Tibial nerve (tissue), 4 donors: ENCODE measurements at regions not wholly inside any gene's neighbourhood (a gene's known extent, or its start where the extent isn't known, plus 50 kb on each side); places are given as distances from the start of the nearest gene placed in this dataset.

Experiments used
- DNase-seq, 2 donors: peaks; one replicate each; pipeline ENCODE4 v3.0.0-alpha.2; 2019; ENCODE audit warnings: low spot score in 2 of 2
- H3K27ac ChIP-seq, 4 donors: fragments of 200-600 bp; sonication (generic) in 3 of 4; one replicate each; pipeline ENCODE4 v1.5.1; 2017 to 2019; ENCODE audit warnings: mild to moderate bottlenecking in 1 of 4
- H3K27me3 ChIP-seq, 2 donors: fragments of 200-600 bp; sonication (generic) in 1 of 2; one replicate each; pipeline versions ENCODE4 v1.5.1 to v1.6.0; 2017 to 2019
- H3K36me3 ChIP-seq, 3 donors: fragments of 200-600 bp; sonication (generic); one replicate each; pipeline ENCODE4 v1.5.1; 2018 to 2019
- H3K4me1 ChIP-seq, 4 donors: fragments of 200-600 bp; sonication (generic) in 3 of 4; one replicate each; pipeline ENCODE4 v1.5.1; 2017 to 2019
- H3K4me3 ChIP-seq, 4 donors: fragments of 200-600 bp; sonication (generic) in 3 of 4; one replicate each; pipeline ENCODE4 v1.5.1; 2017 to 2019; ENCODE audit warnings: mild to moderate bottlenecking in 1 of 4, moderate library complexity in 1 of 4
- H3K9me3 ChIP-seq, 4 donors: fragments of 200-600 bp; sonication (generic) in 3 of 4; one replicate each; pipeline ENCODE4 v1.5.1; 2017 to 2019
- EP300 ChIP-seq, 2 donors: sonication (generic); formaldehyde crosslinking; IDR thresholded peaks; one replicate each; pipeline ENCODE4 v1.6.1; 2017; ENCODE audit warnings: antibody characterized with exemption in 2 of 2, mild to moderate bottlenecking in 1 of 2
- POLR2A ChIP-seq, 2 donors: fragments of 450-650 bp; IDR thresholded peaks; one replicate each; pipeline ENCODE4 v1.6.1; 2017; ENCODE audit warnings: antibody characterized with exemption in 2 of 2, mild to moderate bottlenecking in 2 of 2, moderate library complexity in 2 of 2
- WGBS, 2 donors: methylation state at CpG; one replicate each; pipeline ENCODE4 v1.1.5; 2018; 5-methylcytosine and 5-hydroxymethylcytosine counted together
- TF ChIP-seq, protein P1 (sequence below), 5 experiments: fragments of 200-600 bp in 3 of 5; fragments of 450-650 bp in 2 of 5; sonication (generic) in 3 of 5; IDR thresholded peaks; one replicate each; pipeline ENCODE4 v1.5.1; 2016 to 2019; ENCODE audit warnings: antibody characterized with exemption in 5 of 5, mild to moderate bottlenecking in 3 of 5, moderate library complexity in 2 of 5

DNA sequence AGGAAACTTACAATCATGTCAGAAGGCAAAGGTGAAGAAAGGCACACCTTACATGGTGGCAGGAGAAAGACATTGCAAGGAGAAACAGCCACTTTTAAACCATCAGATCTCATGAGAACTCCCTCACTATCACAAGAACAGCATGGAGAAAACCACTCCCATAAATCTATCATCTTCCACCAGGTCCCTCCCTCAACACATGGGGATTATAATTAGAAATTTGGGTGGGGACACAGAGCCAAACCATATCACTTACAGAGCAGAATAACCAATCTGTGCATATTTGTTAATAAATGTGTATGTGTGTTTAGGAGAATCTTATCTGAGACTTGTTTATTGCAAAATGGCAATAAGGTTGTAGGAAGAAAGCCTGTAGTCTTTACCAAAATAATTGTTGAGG, 205.2 kb upstream of the ANO3 start:
- no peaks in the 10 kb centered on the region for H3K9me3 ChIP-seq
- no peak overlapping the region for H3K4me3 ChIP-seq
- no peaks in the 10 kb centered on the region for H3K4me1 ChIP-seq
- H3K27me3 ChIP-seq: no peaks in the 10 kb centered on the region
- TF ChIP-seq POLR2A (IDR thresholded peaks at IDR 0.05) (no peak), EP300 (IDR thresholded peaks at IDR 0.05) (no peak)
- TF ChIP-seq, protein P1, sequence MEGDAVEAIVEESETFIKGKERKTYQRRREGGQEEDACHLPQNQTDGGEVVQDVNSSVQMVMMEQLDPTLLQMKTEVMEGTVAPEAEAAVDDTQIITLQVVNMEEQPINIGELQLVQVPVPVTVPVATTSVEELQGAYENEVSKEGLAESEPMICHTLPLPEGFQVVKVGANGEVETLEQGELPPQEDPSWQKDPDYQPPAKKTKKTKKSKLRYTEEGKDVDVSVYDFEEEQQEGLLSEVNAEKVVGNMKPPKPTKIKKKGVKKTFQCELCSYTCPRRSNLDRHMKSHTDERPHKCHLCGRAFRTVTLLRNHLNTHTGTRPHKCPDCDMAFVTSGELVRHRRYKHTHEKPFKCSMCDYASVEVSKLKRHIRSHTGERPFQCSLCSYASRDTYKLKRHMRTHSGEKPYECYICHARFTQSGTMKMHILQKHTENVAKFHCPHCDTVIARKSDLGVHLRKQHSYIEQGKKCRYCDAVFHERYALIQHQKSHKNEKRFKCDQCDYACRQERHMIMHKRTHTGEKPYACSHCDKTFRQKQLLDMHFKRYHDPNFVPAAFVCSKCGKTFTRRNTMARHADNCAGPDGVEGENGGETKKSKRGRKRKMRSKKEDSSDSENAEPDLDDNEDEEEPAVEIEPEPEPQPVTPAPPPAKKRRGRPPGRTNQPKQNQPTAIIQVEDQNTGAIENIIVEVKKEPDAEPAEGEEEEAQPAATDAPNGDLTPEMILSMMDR (IDR thresholded peaks at IDR 0.05): no peak
- DNase-seq: no peak
- H3K27ac ChIP-seq: no peak overlapping the region
- H3K36me3 ChIP-seq: no peaks in the 10 kb centered on the region

DNA sequence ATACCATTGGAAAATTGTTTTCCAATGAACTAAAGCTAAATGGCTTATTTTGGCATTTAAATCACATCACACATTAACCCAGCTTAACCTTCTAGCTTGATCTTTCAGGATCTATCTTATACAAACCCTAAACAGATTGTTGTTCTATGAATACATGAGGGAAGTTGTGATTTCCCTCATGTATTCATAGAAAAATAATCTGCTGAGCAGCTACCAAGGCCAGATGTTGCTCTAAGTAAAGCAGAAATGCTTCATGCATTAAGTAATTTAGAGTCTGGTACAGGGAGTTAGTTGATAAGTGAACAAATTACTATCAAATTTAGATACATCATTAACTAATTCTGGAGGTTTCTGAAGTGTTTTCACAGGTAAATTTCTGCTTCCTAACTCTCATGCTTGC, 204.6 kb upstream of the ANO3 start:
- Histone ChIP-seq H3K4me1 (no peaks in the 10 kb centered on the region), H3K4me3 (no peak overlapping the region), H3K36me3 (no peaks in the 10 kb centered on the region), H3K27ac (no peak overlapping the region), H3K27me3 (no peaks in the 10 kb centered on the region), H3K9me3 (no peaks in the 10 kb centered on the region)
- no peak for TF ChIP-seq POLR2A (IDR thresholded peaks at IDR 0.05)
- TF ChIP-seq EP300 (IDR thresholded peaks at IDR 0.05): no peak
- TF ChIP-seq, protein P1 (IDR thresholded peaks at IDR 0.05): no peak
- no peak for DNase-seq

DNA sequence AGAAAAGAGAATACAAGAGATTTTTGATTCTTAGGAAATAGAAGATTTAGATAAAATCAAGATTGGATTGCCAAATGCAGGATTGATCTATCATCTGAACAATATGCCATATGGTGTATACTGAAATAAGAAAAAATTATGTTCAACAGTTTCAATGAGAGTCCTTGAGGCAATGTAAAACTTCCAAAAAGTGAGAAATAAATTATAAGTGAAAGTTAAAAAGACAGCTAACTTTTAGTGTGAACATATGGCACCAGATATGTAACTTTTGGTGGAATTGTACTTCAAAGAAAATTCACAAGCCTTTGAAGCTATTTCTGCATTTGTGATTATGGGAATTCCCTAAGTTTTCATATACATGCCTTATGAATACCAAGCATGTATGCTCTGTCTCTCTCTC, 200.5 kb upstream of the ANO3 start:
- H3K4me1 ChIP-seq: no peaks in the 10 kb centered on the region
- TF ChIP-seq POLR2A (IDR thresholded peaks at IDR 0.05): no peak
- TF ChIP-seq, protein P1 (IDR thresholded peaks at IDR 0.05): no peak
- no peak for TF ChIP-seq EP300 (IDR thresholded peaks at IDR 0.05)
- no peaks in the 10 kb centered on the region for H3K27me3 ChIP-seq
- H3K27ac ChIP-seq: no peak overlapping the region
- no peak overlapping the region for H3K4me3 ChIP-seq
- no peaks in the 10 kb centered on the region for H3K36me3 ChIP-seq
- no peak for DNase-seq
- no peaks in the 10 kb centered on the region for H3K9me3 ChIP-seq

DNA sequence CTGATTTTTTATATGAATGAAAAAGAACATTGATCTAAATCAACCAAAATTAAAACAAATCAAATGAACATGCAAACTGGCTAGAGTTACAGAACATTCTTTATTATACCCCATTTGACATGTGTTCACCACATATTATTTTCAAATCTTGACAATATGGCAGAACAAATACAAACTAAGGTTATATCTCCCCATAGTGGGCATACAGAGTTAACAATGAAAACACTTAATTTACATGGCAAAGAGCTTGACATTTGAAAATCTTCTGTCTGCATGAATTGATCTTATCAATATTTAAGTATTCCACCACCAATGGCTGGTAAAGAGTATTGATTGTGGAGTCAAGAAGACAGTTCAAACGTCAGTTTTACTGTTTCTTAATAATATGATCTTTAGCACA, 197.9 kb upstream of the ANO3 start:
- Histone ChIP-seq H3K9me3 (no peaks in the 10 kb centered on the region), H3K36me3 (no peaks in the 10 kb centered on the region), H3K27me3 (no peaks in the 10 kb centered on the region), H3K4me1 (no peaks in the 10 kb centered on the region), H3K27ac (no peak overlapping the region), H3K4me3 (no peak overlapping the region)
- DNase-seq: no peak
- WGBS, 2 donors: 71 to 73% methylated on average over 1 of the region's 1 CpG
- TF ChIP-seq EP300 (IDR thresholded peaks at IDR 0.05): no peak
- TF ChIP-seq, protein P1 (IDR thresholded peaks at IDR 0.05): no peak
- no peak for TF ChIP-seq POLR2A (IDR thresholded peaks at IDR 0.05)

DNA sequence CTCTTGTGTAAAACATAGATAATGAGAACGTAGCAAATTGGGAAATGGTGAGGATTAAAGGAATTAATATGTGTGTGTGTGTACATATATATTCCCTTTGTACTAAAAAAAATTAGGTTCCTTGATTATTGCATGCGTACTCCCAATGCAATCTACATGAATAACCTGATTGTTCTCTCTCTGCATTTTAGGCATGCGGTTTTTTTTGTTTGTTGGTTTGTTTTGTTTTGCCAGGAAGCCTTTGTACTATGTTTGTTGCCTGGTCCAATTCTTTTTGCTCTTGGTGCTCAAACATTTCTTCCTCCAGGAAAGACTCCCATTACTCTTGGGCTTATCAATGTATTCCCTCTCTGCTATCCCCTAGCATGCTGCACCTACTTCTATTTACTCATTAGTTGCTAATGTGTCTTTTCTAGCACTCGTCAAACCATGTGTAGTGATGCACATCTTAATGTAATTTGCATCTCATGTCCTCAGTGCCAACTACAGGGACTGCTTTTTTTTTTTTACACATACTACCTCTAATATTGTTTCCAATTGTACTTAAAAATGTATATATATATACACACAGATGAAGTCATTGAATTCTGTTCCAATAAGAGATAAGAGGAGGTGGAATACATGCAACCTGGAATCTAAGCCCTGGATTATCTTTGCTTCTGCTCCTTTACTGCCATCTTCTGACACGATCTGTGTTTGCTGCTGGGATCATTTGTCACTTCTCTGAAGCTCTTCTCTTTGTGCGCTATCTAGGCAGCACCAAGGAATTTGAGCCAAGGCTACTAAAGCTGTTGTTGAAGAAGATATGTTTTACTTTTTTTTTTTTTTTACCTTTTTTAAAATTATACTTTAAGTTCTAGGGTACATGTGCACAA, 197.2 kb upstream of the ANO3 start:
- Histone ChIP-seq H3K27ac (no peak overlapping the region), H3K4me3 (no peak overlapping the region), H3K4me1 (no peaks in the 10 kb centered on the region), H3K27me3 (no peaks in the 10 kb centered on the region), H3K9me3 (no peaks in the 10 kb centered on the region), H3K36me3 (no peaks in the 10 kb centered on the region)
- no peak for DNase-seq
- TF ChIP-seq EP300 (IDR thresholded peaks at IDR 0.05) (no peak), POLR2A (IDR thresholded peaks at IDR 0.05) (no peak)
- TF ChIP-seq, protein P1 (IDR thresholded peaks at IDR 0.05): no peak
- WGBS, 2 donors: 51 to 54% methylated on average over 6 of the region's 6 CpGs
